ENCODE measurements at regions not wholly inside any gene's neighbourhood (a gene's known extent, or its start where the extent isn't known, plus 50 kb on each side); places are given as distances from the start of the nearest gene placed in this dataset.
"Not testable (repeated sequence)": the region's sequence is repeated elsewhere in the genome, so short reads cannot be mapped to it uniquely, and the experiment has no call there.

DNA sequence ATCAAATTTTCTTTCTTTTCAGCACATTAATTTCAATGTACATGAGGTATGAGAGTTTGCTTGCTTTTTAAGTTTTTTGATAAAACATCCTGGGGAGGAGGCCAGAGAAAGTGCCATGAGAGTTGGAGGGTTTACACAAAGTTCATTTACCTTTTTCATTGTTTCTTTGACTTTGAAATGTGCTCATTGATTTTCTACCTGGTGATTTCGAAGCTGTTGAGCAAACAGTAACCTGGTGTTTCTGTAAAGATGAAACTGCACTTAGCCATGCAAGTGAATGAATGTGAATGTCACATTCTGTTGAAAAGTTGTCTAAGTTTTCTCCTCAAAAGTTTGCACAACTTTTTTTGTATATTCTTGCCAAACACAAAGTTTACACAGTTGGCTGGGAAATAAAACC, 797.0 kb downstream of the METTL4 start:
- DNase-seq (ENCODE audit: low read depth) = no peak
- H3K4me3 ChIP-seq (ENCODE audit: low read depth, low read length) = no peak overlapping the region
- TF ChIP-seq, protein P1, sequence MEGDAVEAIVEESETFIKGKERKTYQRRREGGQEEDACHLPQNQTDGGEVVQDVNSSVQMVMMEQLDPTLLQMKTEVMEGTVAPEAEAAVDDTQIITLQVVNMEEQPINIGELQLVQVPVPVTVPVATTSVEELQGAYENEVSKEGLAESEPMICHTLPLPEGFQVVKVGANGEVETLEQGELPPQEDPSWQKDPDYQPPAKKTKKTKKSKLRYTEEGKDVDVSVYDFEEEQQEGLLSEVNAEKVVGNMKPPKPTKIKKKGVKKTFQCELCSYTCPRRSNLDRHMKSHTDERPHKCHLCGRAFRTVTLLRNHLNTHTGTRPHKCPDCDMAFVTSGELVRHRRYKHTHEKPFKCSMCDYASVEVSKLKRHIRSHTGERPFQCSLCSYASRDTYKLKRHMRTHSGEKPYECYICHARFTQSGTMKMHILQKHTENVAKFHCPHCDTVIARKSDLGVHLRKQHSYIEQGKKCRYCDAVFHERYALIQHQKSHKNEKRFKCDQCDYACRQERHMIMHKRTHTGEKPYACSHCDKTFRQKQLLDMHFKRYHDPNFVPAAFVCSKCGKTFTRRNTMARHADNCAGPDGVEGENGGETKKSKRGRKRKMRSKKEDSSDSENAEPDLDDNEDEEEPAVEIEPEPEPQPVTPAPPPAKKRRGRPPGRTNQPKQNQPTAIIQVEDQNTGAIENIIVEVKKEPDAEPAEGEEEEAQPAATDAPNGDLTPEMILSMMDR (IDR thresholded peaks at IDR 0.05; ENCODE audit: low read depth, low read length, missing control alignments) = no peak

DNA sequence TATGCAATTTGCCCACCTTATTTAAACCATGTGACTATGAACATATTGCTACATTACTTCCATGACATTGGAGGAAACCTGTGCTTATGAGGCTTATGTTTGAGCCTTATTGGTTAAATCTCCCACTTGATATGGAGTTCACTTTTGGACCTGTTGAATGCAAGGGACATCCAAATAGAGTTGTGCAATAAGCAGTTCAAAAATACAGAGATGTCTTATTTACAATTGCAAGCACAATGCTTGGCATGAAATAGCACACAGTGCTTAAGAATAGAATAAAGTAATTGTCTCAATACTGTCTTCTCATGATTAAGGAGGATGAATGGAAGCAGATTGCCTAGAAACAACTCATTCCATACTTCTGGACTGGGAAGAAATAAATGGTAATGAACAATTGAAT, 793.5 kb downstream of the METTL4 start:
- no peak for DNase-seq (ENCODE audit: low read depth)

DNA sequence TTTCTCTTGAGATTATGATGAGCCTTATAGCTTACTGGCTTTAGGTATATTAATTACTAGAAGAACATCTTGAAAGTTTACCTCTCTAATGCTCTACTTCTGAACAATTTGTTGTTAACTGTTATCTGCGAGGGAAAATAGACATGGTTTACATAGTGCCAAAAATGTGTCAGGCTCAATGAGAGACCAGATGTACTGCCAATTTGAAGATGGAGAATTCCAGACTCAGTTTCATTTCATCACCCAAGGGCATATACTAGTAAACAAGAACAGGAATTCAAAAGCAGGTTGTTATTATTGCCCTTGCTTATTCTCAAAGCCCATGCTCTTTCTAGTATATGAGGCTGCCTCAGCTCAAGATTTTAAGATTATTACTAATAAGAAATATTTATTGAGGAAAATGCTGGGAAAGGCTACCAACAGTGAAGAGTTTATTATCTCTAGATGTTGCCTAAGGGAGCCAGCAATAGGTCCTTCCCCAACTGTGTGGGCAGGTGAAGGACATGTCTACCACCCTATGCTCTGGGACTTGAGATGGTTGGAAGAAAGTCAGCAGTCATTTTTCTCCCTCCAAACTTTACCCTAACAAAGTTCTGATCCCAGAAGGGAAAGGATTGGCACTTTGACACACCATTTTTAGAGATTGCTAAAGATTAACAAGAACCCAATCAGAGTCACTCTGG, 792.7 kb downstream of the METTL4 start:
- TF ChIP-seq, protein P1 (IDR thresholded peaks at IDR 0.05; ENCODE audit: low read depth, low read length, missing control alignments) = no peak
- no peak for DNase-seq (ENCODE audit: low read depth)
- no peak overlapping the region for H3K4me3 ChIP-seq (ENCODE audit: low read depth, low read length)

More for the DNA sequence above, 793.5 kb downstream of the METTL4 start:
- TF ChIP-seq, protein P1 (IDR thresholded peaks at IDR 0.05; ENCODE audit: low read depth, low read length, missing control alignments) = no peak
- H3K4me3 ChIP-seq (ENCODE audit: low read depth, low read length) = no peak overlapping the region

DNA sequence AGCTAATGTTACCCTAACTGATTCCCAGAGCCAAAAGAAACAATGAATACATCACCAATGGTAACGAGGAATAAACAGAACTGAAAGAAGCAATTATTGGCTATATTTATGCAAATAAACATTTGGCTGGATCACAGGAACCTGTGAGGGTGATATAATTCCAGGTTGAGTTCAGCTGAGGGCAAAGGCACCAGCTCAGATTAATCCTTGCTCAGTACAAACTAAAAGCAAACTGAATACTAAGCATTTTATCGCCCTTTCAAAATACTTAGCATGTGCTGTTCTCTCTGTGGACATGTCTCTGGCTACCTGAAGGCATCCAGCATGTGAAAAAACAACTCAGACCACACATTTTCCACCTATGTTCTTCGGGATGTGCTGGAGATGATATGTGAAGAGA, 791.7 kb downstream of the METTL4 start:
- TF ChIP-seq, protein P1 (IDR thresholded peaks at IDR 0.05; ENCODE audit: low read depth, low read length, missing control alignments) = no peak
- no peak for DNase-seq (ENCODE audit: low read depth)
- no peak overlapping the region for H3K4me3 ChIP-seq (ENCODE audit: low read depth, low read length)

GRCh38 chr18:1784113-1784512, 787.2 kb downstream of the METTL4 start:
- H3K4me3 ChIP-seq (ENCODE audit: low read depth, low read length) = no peak overlapping the region
- DNase-seq (ENCODE audit: low read depth) = no peak
- TF ChIP-seq, protein P1 (IDR thresholded peaks at IDR 0.05; ENCODE audit: low read depth, low read length, missing control alignments) = no peak

GRCh38 chr18:1785980-1786379, 785.3 kb downstream of the METTL4 start:
- H3K4me3 ChIP-seq (ENCODE audit: low read depth, low read length); DNase-seq (ENCODE audit: low read depth): not testable (repeated sequence)

DNA sequence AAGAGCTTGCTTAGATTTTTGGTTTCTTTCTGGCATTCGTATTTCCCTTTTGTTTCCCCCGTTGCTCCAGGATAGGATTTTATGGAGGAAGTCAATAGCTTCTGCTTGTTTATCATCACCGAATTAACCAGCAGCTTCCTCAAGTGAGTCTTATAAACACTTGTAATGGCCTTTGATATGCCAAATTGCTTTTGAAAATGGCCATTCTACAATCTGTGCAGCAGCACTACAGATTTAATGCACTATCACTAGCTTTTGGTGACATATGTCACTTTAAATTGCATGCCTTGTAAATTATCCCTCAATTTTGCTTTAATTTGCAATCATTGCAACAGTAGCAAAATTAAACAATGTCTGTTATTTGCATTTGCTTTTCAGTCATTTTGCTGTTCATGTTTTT, 774.7 kb downstream of the METTL4 start:
- TF ChIP-seq, protein P1 (IDR thresholded peaks at IDR 0.05; ENCODE audit: low read depth, low read length, missing control alignments) = no peak
- H3K4me3 ChIP-seq (ENCODE audit: low read depth, low read length) = no peak overlapping the region
- DNase-seq (ENCODE audit: low read depth) = no peak

Data from GM12864 (cell line).